ENCODE measurements at regions not wholly inside any gene's neighbourhood (a gene's known extent, or its start where the extent isn't known, plus 50 kb on each side); places are given as distances from the start of the nearest gene placed in this dataset.

DNA sequence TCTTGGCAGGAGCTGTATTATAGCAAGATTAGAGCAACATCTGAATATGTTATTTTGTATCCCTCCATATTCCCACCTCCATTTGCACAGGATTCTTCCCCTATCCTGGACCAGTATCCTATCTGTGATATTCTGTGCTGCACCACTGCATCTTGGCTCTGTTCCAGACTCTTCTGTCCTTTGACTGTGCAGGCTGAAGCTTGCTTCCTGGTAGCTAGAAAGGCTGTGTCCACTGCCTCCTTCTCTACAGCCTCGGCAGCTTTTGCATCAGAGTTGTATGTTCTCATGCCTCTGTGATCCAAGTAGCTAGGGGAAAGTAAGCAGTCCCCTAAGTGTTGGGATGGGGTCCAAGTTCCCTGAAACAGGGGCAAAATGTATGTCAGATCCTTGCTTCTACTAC is 104.1 kb downstream of the GAS1 start:
- Mint-ChIP-seq H3K27ac (no peak overlapping the region), H3K4me3 (no peak overlapping the region), H3K9me3 (no peaks in the 10 kb centered on the region), H3K36me3 (ENCODE audit: low read depth) (no peaks in the 10 kb centered on the region), H3K27me3 (no peaks in the 10 kb centered on the region), H3K4me1 (ENCODE audit: low read depth) (no peaks in the 10 kb centered on the region)

GRCh38 chr9:86842573-86842972 is 104.7 kb downstream of the GAS1 start:
- H3K4me3 Mint-ChIP-seq = no peak overlapping the region
- no peak overlapping the region for H3K27ac Mint-ChIP-seq
- H3K36me3 Mint-ChIP-seq (ENCODE audit: low read depth) = no peaks in the 10 kb centered on the region
- H3K4me1 Mint-ChIP-seq (ENCODE audit: low read depth) = no peaks in the 10 kb centered on the region
- no peaks in the 10 kb centered on the region for H3K27me3 Mint-ChIP-seq
- H3K9me3 Mint-ChIP-seq = no peaks in the 10 kb centered on the region

DNA sequence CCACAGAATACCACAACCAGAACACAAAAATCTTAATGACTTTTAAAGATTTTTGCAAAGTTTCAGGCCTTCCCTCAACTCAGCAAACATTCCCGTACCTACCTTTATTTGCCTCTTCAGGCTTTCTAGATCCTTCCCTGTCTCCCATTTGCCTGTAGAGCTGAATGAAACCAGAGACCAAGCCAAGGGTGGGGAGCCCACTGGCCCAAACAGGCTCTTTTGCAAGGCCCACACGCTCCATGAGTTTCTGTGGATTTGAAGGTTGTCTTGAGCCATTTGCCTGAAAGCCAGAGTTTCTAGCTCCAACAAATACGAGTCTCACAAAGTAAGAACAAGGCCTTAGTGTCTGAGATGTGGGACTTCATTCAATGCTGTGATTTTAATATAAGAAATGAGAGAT is 107.8 kb downstream of the GAS1 start:
- Mint-ChIP-seq H3K4me1 (ENCODE audit: low read depth) (no peaks in the 10 kb centered on the region), H3K27ac (no peak overlapping the region), H3K27me3 (peaks cover 3% of the 10 kb centered on the region), H3K4me3 (no peak overlapping the region), H3K9me3 (no peaks in the 10 kb centered on the region), H3K36me3 (ENCODE audit: low read depth) (no peaks in the 10 kb centered on the region)

DNA sequence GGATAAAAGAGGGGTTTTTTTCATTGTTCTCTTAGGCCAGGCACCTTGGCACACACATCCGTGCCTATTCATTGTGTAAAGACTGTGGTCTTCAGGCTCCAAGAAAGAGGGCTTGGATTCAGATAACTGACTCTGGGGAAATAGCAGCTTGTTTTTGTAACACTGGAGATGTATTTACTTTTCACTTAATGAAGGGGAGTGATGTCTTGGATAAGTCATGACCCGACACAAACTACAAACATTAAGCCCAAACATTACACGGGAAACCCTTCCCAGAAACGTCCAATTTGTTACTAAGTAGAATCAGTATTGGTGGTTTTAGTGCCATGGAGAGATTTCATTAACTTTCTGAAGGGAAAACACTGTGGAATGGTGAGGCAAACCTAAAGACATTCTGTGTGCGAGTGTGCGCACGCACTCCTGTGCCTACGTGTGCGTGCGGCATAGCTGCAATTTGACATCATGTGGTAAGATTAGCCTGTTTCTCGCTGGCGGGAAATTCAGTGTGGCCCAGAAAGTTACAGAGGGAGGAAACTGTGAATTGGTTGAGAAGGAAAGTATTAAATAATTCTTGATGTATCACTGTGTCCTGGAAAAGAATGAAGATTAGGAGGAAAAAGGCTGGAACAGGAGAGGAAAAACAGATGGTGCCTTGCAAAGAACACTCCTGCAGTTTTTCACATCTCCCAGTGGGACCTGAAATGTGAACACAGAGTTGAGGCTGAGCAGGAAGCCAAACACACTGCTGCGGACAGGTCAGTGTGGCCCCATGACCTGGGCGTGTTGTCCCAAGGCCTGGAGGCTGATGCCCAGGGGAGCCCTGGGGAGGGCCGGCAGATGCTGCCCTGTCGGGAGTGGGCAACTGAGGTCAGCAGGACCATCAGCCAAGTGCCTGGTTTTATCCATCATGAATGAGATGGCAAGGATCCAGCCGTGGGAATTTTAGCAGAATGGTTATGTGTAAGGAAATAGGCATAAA is 108.5 kb downstream of the GAS1 start:
- Mint-ChIP-seq H3K27ac (no peak overlapping the region), H3K27me3 (peaks cover 3% of the 10 kb centered on the region), H3K4me1 (ENCODE audit: low read depth) (no peaks in the 10 kb centered on the region), H3K9me3 (no peaks in the 10 kb centered on the region), H3K4me3 (no peak overlapping the region), H3K36me3 (ENCODE audit: low read depth) (no peaks in the 10 kb centered on the region)

GRCh38 chr9:86837345-86837744 is 110.0 kb downstream of the GAS1 start:
- Mint-ChIP-seq H3K4me1 (ENCODE audit: low read depth) (no peaks in the 10 kb centered on the region), H3K36me3 (ENCODE audit: low read depth) (no peaks in the 10 kb centered on the region), H3K27ac (no peak overlapping the region), H3K27me3 (peaks cover 3% of the 10 kb centered on the region), H3K9me3 (no peaks in the 10 kb centered on the region), H3K4me3 (no peak overlapping the region)

GRCh38 chr9:86836797-86837196 is 110.5 kb downstream of the GAS1 start:
- no peaks in the 10 kb centered on the region for H3K36me3 Mint-ChIP-seq (ENCODE audit: low read depth)
- H3K27ac Mint-ChIP-seq = no peak overlapping the region
- peaks cover 3% of the 10 kb centered on the region for H3K27me3 Mint-ChIP-seq
- H3K9me3 Mint-ChIP-seq = no peaks in the 10 kb centered on the region
- no peak overlapping the region for H3K4me3 Mint-ChIP-seq
- no peaks in the 10 kb centered on the region for H3K4me1 Mint-ChIP-seq (ENCODE audit: low read depth)

- Mint-ChIP-seq H3K4me3 (no peak overlapping the region), H3K27me3 (peaks cover 3% of the 10 kb centered on the region), H3K27ac (no peak overlapping the region), H3K9me3 (no peaks in the 10 kb centered on the region), H3K4me1 (ENCODE audit: low read depth) (no peaks in the 10 kb centered on the region), H3K36me3 (ENCODE audit: low read depth) (no peaks in the 10 kb centered on the region)
These were observed 111.0 kb downstream of the GAS1 start for GRCh38 chr9:86836266-86836665.

DNA sequence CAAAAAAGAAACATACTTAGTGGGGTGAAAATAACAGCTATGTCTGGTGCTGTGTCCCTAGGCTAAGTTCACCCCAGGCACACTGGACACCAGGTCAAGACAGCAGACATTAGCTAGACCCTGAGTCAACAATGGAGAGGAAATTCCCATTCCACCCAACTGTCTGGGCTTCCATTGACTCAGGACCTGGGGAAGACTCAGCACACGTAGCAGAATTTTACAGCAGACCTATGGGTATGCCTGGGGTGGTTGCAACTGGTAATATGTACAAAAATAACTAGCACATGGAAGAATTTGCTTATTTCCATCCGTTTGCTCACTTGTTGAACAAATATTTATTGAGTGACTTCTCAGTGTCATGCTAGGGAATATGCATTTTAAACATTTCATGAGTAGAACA is 117.0 kb downstream of the GAS1 start:
- Mint-ChIP-seq H3K4me3 (no peak overlapping the region), H3K4me1 (ENCODE audit: low read depth) (no peaks in the 10 kb centered on the region), H3K36me3 (ENCODE audit: low read depth) (no peaks in the 10 kb centered on the region), H3K27me3 (no peaks in the 10 kb centered on the region), H3K27ac (no peak overlapping the region), H3K9me3 (no peaks in the 10 kb centered on the region)

DNA sequence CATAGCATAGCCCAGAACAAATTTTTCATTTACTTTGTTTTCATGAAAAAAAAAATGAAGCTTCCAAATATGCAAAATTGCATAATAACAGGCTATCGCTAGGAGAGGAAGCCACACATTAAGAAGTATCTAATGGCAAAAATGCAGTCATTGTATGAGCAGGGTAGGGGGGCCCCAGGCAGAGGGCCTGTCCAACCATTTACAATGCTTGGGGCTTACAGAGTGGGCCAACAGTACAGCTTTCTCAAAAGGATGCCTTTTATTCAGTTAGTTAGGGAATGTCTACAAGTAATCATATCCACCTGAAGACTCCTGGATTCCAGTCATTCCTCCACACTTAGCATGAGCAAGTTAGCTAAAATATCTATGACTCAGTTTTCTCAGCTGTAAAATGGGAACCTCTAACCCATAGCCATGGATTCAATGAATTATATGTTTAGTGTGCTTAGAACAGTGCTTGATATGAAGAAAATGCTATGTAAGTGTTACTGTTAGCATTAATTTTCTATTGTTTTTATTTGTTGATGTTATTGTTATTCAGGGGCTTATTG is 117.7 kb downstream of the GAS1 start:
- no peaks in the 10 kb centered on the region for H3K4me1 Mint-ChIP-seq (ENCODE audit: low read depth)
- H3K27me3 Mint-ChIP-seq = peaks cover 2% of the 10 kb centered on the region
- no peak overlapping the region for H3K27ac Mint-ChIP-seq
- H3K9me3 Mint-ChIP-seq = peaks cover 5% of the 10 kb centered on the region
- no peaks in the 10 kb centered on the region for H3K36me3 Mint-ChIP-seq (ENCODE audit: low read depth)
- no peak overlapping the region for H3K4me3 Mint-ChIP-seq

DNA sequence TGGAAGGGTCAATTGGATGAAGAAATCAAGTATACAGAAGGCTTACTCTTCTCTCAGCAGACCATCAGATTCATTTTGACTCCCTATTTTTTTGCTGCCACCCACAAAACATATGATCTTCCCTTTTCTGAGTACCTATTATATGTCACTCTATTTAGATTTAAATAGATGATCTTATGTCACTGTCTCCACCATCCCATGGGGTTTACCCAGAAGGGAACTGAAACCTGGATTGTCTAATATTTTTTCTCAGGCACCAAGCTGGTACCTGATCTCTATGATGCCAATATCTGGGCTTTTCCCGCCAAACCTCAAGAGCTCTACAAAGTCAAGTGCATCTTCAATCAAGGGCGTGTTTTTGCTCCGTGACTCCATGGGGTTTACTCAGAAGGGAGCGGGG is 118.7 kb downstream of the GAS1 start:
- H3K9me3 Mint-ChIP-seq = peaks cover 5% of the 10 kb centered on the region
- H3K4me3 Mint-ChIP-seq = no peak overlapping the region
- peaks cover 2% of the 10 kb centered on the region for H3K27me3 Mint-ChIP-seq
- no peaks in the 10 kb centered on the region for H3K36me3 Mint-ChIP-seq (ENCODE audit: low read depth)
- no peak overlapping the region for H3K27ac Mint-ChIP-seq
- no peaks in the 10 kb centered on the region for H3K4me1 Mint-ChIP-seq (ENCODE audit: low read depth)

DNA sequence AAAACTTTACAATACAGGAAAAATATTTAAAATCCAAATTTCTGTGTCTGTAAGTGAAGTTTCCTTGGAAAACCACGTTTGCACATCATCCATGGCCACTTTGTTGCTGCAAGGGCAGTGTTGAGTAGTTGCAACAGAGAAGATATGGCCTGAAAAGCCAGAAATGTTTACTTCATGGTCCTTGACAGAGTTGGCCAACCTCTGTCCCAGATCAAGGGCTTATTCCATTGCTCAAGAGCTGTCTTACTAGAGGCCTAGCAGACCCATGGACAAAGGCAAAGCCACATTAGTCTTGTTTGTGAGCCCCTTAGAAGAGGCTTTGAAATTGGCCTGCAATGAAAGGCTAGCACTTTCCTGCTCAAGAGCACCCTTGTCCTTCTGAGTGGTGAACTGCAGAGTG is 119.4 kb downstream of the GAS1 start:
- Mint-ChIP-seq H3K36me3 (ENCODE audit: low read depth) (no peaks in the 10 kb centered on the region), H3K27me3 (peaks cover 2% of the 10 kb centered on the region), H3K27ac (no peak overlapping the region), H3K4me3 (no peak overlapping the region), H3K9me3 (peaks cover 5% of the 10 kb centered on the region), H3K4me1 (ENCODE audit: low read depth) (no peaks in the 10 kb centered on the region)

GRCh38 chr9:86825299-86825698 is 122.0 kb downstream of the GAS1 start:
- Mint-ChIP-seq H3K4me3 (no peak overlapping the region), H3K36me3 (ENCODE audit: low read depth) (no peaks in the 10 kb centered on the region), H3K9me3 (peaks cover 5% of the 10 kb centered on the region), H3K27ac (no peak overlapping the region), H3K27me3 (peaks cover 7% of the 10 kb centered on the region), H3K4me1 (ENCODE audit: low read depth) (no peaks in the 10 kb centered on the region)

- peaks cover 5% of the 10 kb centered on the region for H3K9me3 Mint-ChIP-seq
- H3K36me3 Mint-ChIP-seq (ENCODE audit: low read depth) = no peaks in the 10 kb centered on the region
- no peaks in the 10 kb centered on the region for H3K4me1 Mint-ChIP-seq (ENCODE audit: low read depth)
- peaks cover 9% of the 10 kb centered on the region for H3K27me3 Mint-ChIP-seq
- H3K4me3 Mint-ChIP-seq = no peak overlapping the region
- H3K27ac Mint-ChIP-seq = no peak overlapping the region
These were observed 125.1 kb downstream of the GAS1 start for GRCh38 chr9:86822006-86822801.

DNA sequence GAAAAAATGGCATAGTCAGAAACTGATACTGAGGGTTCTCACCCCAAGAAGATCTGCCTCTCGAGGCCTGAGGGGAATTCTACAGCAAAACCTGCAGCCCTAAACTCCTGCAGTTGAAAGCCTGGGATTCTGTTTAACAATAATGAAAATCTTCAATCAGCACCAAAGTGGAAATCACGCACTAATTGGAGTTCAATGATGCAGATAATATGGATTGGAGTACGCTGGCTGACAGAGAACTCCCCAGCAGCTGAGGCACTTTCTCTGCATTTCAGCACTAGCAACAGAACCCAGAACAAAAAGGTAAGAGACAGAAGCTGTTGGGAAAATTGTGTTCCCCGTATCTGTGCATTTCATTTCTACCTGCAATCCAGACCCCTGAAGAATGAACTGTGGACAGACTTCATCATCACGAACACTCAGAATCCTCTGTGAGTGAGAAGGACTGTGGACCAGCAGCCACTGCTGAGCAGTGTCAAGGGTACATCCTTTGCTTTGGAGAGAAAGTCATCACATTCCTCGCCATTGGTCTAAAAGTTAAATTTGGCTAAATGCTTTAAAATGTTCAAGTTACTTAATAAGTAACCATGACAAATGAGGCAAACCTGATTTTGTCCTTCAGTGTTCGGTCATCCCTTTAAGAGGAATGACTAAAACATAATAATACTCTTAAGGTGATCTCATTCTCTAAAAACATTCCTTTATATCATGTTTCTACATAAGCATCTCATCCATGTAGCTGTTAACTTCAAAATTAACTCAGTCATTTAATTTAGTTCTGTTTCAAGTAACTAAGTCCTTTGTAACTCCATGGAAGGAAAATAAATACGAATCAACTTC is 126.1 kb downstream of the GAS1 start:
- H3K9me3 Mint-ChIP-seq = peaks cover 5% of the 10 kb centered on the region
- H3K4me1 Mint-ChIP-seq (ENCODE audit: low read depth) = no peaks in the 10 kb centered on the region
- peaks cover 9% of the 10 kb centered on the region for H3K27me3 Mint-ChIP-seq
- no peaks in the 10 kb centered on the region for H3K36me3 Mint-ChIP-seq (ENCODE audit: low read depth)
- no peak overlapping the region for H3K4me3 Mint-ChIP-seq
- H3K27ac Mint-ChIP-seq = no peak overlapping the region
